ENCODE measurements at regions not wholly inside any gene's neighbourhood (a gene's known extent, or its start where the extent isn't known, plus 50 kb on each side); places are given as distances from the start of the nearest gene placed in this dataset.

DNA sequence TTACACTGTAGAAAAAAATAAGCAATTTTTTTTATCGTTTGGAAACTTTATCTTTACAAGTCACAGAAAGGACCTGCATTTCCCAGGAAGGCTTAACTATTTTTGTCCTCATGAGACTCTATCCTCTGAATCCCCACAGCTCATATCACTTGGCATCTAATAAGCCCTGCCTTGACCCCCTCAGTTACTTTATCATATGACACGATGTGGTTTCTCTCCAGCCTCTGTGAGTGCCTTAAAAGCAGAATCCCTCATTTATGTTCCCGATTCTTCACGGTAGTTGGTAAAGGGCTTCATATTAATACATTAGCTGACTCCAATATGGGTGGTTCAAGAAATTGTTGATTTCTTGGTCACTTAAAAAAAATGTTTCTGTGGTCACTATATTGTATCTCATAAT, 296.6 kb upstream of the GRAMD2B start:
- TF ChIP-seq, protein P1, sequence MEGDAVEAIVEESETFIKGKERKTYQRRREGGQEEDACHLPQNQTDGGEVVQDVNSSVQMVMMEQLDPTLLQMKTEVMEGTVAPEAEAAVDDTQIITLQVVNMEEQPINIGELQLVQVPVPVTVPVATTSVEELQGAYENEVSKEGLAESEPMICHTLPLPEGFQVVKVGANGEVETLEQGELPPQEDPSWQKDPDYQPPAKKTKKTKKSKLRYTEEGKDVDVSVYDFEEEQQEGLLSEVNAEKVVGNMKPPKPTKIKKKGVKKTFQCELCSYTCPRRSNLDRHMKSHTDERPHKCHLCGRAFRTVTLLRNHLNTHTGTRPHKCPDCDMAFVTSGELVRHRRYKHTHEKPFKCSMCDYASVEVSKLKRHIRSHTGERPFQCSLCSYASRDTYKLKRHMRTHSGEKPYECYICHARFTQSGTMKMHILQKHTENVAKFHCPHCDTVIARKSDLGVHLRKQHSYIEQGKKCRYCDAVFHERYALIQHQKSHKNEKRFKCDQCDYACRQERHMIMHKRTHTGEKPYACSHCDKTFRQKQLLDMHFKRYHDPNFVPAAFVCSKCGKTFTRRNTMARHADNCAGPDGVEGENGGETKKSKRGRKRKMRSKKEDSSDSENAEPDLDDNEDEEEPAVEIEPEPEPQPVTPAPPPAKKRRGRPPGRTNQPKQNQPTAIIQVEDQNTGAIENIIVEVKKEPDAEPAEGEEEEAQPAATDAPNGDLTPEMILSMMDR (IDR thresholded peaks at IDR 0.05) = no peak
- no peak for TF ChIP-seq POLR2A (IDR thresholded peaks at IDR 0.05)
